Naive B cell (primary cell): ENCODE measurements at regions not wholly inside any gene's neighbourhood (a gene's known extent, or its start where the extent isn't known, plus 50 kb on each side); places are given as distances from the start of the nearest gene placed in this dataset.

ENCODE experiments used
- ATAC-seq, 2 donors: fragments of 150-1000 bp; cut with Tn5 transposase; 2 replicates each; pipeline ENCODE4 v1.10.0; 2021; ENCODE audit warnings: low read depth in 2 of 2, mild to moderate bottlenecking in 2 of 2, moderate library complexity in 2 of 2
- DNase-seq: peaks from one replicate; pipeline ENCODE4 v3.0.0; 2022
- H3K27ac Mint-ChIP-seq, 6 donors: one replicate each; pipeline ENCODE4 v1.8.0; 2020 to 2022; ENCODE audit warnings: mild to moderate bottlenecking in 6 of 6, mixed read lengths in 6 of 6, moderate library complexity in 5 of 6, inconsistent platforms in 2 of 6
- H3K27me3 Mint-ChIP-seq, 3 donors: one replicate each; pipeline ENCODE4 v1.8.0; 2021 to 2022; ENCODE audit warnings: mixed read lengths in 3 of 3, mild to moderate bottlenecking in 1 of 3
- H3K36me3 Mint-ChIP-seq, 2 donors: one replicate each; pipeline ENCODE4 v1.8.0; 2020 to 2022; ENCODE audit warnings: mixed read lengths in 2 of 2, inconsistent platforms in 1 of 2, mild to moderate bottlenecking in 1 of 2
- H3K4me1 Mint-ChIP-seq, 3 donors: one replicate each; pipeline ENCODE4 v1.8.0; 2020 to 2022; ENCODE audit warnings: mixed read lengths in 3 of 3, inconsistent platforms in 1 of 3, mild to moderate bottlenecking in 1 of 3, moderate library complexity in 1 of 3
- H3K4me3 Mint-ChIP-seq, 8 donors: one replicate each; pipeline ENCODE4 v1.8.0; 2020 to 2022; ENCODE audit warnings: mild to moderate bottlenecking in 8 of 8, mixed read lengths in 8 of 8, moderate library complexity in 8 of 8, inconsistent platforms in 2 of 8
- H3K9me3 Mint-ChIP-seq, 7 donors: one replicate each; pipeline ENCODE4 v1.8.0; 2020 to 2022; ENCODE audit warnings: mixed read lengths in 7 of 7, mild to moderate bottlenecking in 5 of 7, inconsistent platforms in 2 of 7, moderate library complexity in 1 of 7

- DNase-seq (no peak), ATAC-seq (no peak)
- H3K27me3 Mint-ChIP-seq: peaks cover 9 to 17% (median 14%) of the 10 kb centered on the region in 3 donors
- H3K4me1 Mint-ChIP-seq: peaks cover 0 to 6% (median 0%) of the 10 kb centered on the region in 3 donors
- no peak overlapping the region for H3K27ac Mint-ChIP-seq
- peaks cover 0 to 13% (median under 1%) of the 10 kb centered on the region in 7 donors for H3K9me3 Mint-ChIP-seq
- peaks cover 0 to 6% of the 10 kb centered on the region in 2 donors for H3K36me3 Mint-ChIP-seq
- no peak overlapping the region for H3K4me3 Mint-ChIP-seq
Measured at GRCh38 chr9:108119530-108120113, 630.1 kb upstream of the KLF4 start.

GRCh38 chr9:108117795-108118194 is 628.2 kb upstream of the KLF4 start:
- DNase-seq (no peak), ATAC-seq (no peak)
- H3K9me3 Mint-ChIP-seq: peaks cover 0 to 9% (median 0%) of the 10 kb centered on the region in 7 donors
- H3K27me3 Mint-ChIP-seq: peaks cover 4 to 7% (median 5%) of the 10 kb centered on the region in 3 donors
- peak overlapping the region in 1 of 6 donors; percentile 8 for H3K27ac Mint-ChIP-seq
- H3K4me1 Mint-ChIP-seq: peaks cover 0 to 6% (median 3%) of the 10 kb centered on the region in 3 donors
- no peak overlapping the region for H3K4me3 Mint-ChIP-seq
- H3K36me3 Mint-ChIP-seq: no peaks in the 10 kb centered on the region

GRCh38 chr9:108117306-108117705 is 627.7 kb upstream of the KLF4 start:
- Mint-ChIP-seq H3K9me3 (peaks cover 0 to 5% (median 0%) of the 10 kb centered on the region in 7 donors), H3K4me1 (peaks cover 0 to 6% (median 3%) of the 10 kb centered on the region in 3 donors), H3K27ac (no peak overlapping the region), H3K36me3 (no peaks in the 10 kb centered on the region), H3K27me3 (peaks cover under 1 to 7% (median 4%) of the 10 kb centered on the region in 3 donors), H3K4me3 (no peak overlapping the region)
- ATAC-seq (no peak), DNase-seq (no peak)

GRCh38 chr9:108113596-108113995 is 624.0 kb upstream of the KLF4 start:
- H3K4me3 Mint-ChIP-seq: no peak overlapping the region
- peak overlapping the region in 1 of 6 donors; percentile 65 for H3K27ac Mint-ChIP-seq
- DNase-seq: no peak
- H3K36me3 Mint-ChIP-seq: no peaks in the 10 kb centered on the region
- H3K9me3 Mint-ChIP-seq: no peaks in the 10 kb centered on the region
- no peak for ATAC-seq
- no peaks in the 10 kb centered on the region for H3K27me3 Mint-ChIP-seq
- H3K4me1 Mint-ChIP-seq: peaks cover 0 to 6% (median 3%) of the 10 kb centered on the region in 3 donors

- DNase-seq (no peak), ATAC-seq (no peak)
- H3K4me3 Mint-ChIP-seq: no peak overlapping the region
- no peaks in the 10 kb centered on the region for H3K36me3 Mint-ChIP-seq
- H3K27me3 Mint-ChIP-seq: no peaks in the 10 kb centered on the region
- H3K27ac Mint-ChIP-seq: no peak overlapping the region
- H3K9me3 Mint-ChIP-seq: no peaks in the 10 kb centered on the region
- H3K4me1 Mint-ChIP-seq: peaks cover 0 to 3% (median 0%) of the 10 kb centered on the region in 3 donors
Measured at GRCh38 chr9:108109927-108110690, 620.5 kb upstream of the KLF4 start.

- Mint-ChIP-seq H3K36me3 (no peaks in the 10 kb centered on the region), H3K4me3 (no peak overlapping the region), H3K4me1 (peaks cover 0 to 3% (median 0%) of the 10 kb centered on the region in 3 donors), H3K9me3 (no peaks in the 10 kb centered on the region), H3K27ac (no peak overlapping the region), H3K27me3 (peaks cover 0 to 4% (median 0%) of the 10 kb centered on the region in 3 donors)
- ATAC-seq (no peak), DNase-seq (no peak)
Measured at GRCh38 chr9:108108852-108109448, 619.4 kb upstream of the KLF4 start.

GRCh38 chr9:108108280-108108851 is 618.8 kb upstream of the KLF4 start:
- DNase-seq (no peak), ATAC-seq (no peak)
- no peak overlapping the region for H3K4me3 Mint-ChIP-seq
- H3K27ac Mint-ChIP-seq: peak overlapping the region in 1 of 6 donors; percentile 2
- H3K9me3 Mint-ChIP-seq: no peaks in the 10 kb centered on the region
- H3K4me1 Mint-ChIP-seq: no peaks in the 10 kb centered on the region
- H3K36me3 Mint-ChIP-seq: no peaks in the 10 kb centered on the region
- peaks cover 0 to 4% (median 0%) of the 10 kb centered on the region in 3 donors for H3K27me3 Mint-ChIP-seq

- Mint-ChIP-seq H3K4me3 (no peak overlapping the region), H3K27ac (peak overlapping the region in 2 of 6 donors; percentile 11 to 16), H3K9me3 (peaks cover 0 to 2% (median 0%) of the 10 kb centered on the region in 7 donors), H3K27me3 (peaks cover 10 to 17% (median 11%) of the 10 kb centered on the region in 3 donors), H3K36me3 (peaks cover 0 to 2% of the 10 kb centered on the region in 2 donors), H3K4me1 (no peaks in the 10 kb centered on the region)
- ATAC-seq (no peak), DNase-seq (no peak)
Measured at GRCh38 chr9:108105885-108106284, 616.3 kb upstream of the KLF4 start.

- Mint-ChIP-seq H3K4me3 (no peak overlapping the region), H3K9me3 (peaks cover 0 to 2% (median 0%) of the 10 kb centered on the region in 7 donors)
- ATAC-seq: no peak
Measured at GRCh38 chr9:108104991-108105390, 615.4 kb upstream of the KLF4 start.

GRCh38 chr9:108103046-108103693 is 613.6 kb upstream of the KLF4 start:
- Mint-ChIP-seq H3K9me3 (peaks cover 0 to 2% (median 0%) of the 10 kb centered on the region in 7 donors), H3K36me3 (peaks cover 0 to 7% of the 10 kb centered on the region in 2 donors), H3K4me3 (no peak overlapping the region), H3K27me3 (peaks cover 10 to 23% (median 20%) of the 10 kb centered on the region in 3 donors), H3K4me1 (no peaks in the 10 kb centered on the region), H3K27ac (peak overlapping the region in 1 of 6 donors; percentile 6)
- ATAC-seq: no peak
- no peak for DNase-seq

More at GRCh38 chr9:108104991-108105390, 615.4 kb upstream of the KLF4 start:
- DNase-seq: no peak
- Mint-ChIP-seq H3K27ac (no peak overlapping the region), H3K36me3 (peaks cover 0 to 7% of the 10 kb centered on the region in 2 donors), H3K27me3 (peaks cover 10 to 23% (median 20%) of the 10 kb centered on the region in 3 donors), H3K4me1 (no peaks in the 10 kb centered on the region)

- Mint-ChIP-seq H3K27ac (no peak overlapping the region), H3K27me3 (peaks cover 10 to 23% (median 20%) of the 10 kb centered on the region in 3 donors), H3K9me3 (peaks cover 0 to 2% (median 0%) of the 10 kb centered on the region in 7 donors), H3K36me3 (peaks cover 0 to 7% of the 10 kb centered on the region in 2 donors), H3K4me3 (no peak overlapping the region), H3K4me1 (no peaks in the 10 kb centered on the region)
- DNase-seq (no peak), ATAC-seq (no peak)
Measured at GRCh38 chr9:108101410-108101809, 611.8 kb upstream of the KLF4 start.

- no peak overlapping the region for H3K27ac Mint-ChIP-seq
- no peaks in the 10 kb centered on the region for H3K4me1 Mint-ChIP-seq
- ATAC-seq (no peak), DNase-seq (no peak)
- H3K36me3 Mint-ChIP-seq: peaks cover 0 to 7% of the 10 kb centered on the region in 2 donors
- H3K4me3 Mint-ChIP-seq: no peak overlapping the region
- peaks cover 0 to 2% (median 0%) of the 10 kb centered on the region in 7 donors for H3K9me3 Mint-ChIP-seq
- H3K27me3 Mint-ChIP-seq: peaks cover 10 to 23% (median 20%) of the 10 kb centered on the region in 3 donors
Measured at GRCh38 chr9:108100571-108100970, 611.0 kb upstream of the KLF4 start.

- DNase-seq (no peak), ATAC-seq (no peak)
- Mint-ChIP-seq H3K4me3 (no peak overlapping the region), H3K27me3 (peaks cover 10 to 23% (median 20%) of the 10 kb centered on the region in 3 donors), H3K27ac (no peak overlapping the region), H3K36me3 (peaks cover 0 to 7% of the 10 kb centered on the region in 2 donors), H3K4me1 (no peaks in the 10 kb centered on the region), H3K9me3 (peaks cover 0 to 2% (median 0%) of the 10 kb centered on the region in 7 donors)
Measured at GRCh38 chr9:108099854-108100253, 610.3 kb upstream of the KLF4 start.
